ENCODE measurements at regions not wholly inside any gene's neighbourhood (a gene's known extent, or its start where the extent isn't known, plus 50 kb on each side); places are given as distances from the start of the nearest gene placed in this dataset.

- Histone ChIP-seq H3K36me3 (replicated peaks; ENCODE audit: insufficient read depth, low read depth) (no peaks in the 10 kb centered on the region), H3K4me2 (no peak overlapping the region), H2AFZ (no peak overlapping the region), H3K4me3 (no peak overlapping the region), H4K20me1 (ENCODE audit: insufficient read depth, poor library complexity, severe bottlenecking) (no peaks in the 10 kb centered on the region), H3K4me1 (ENCODE audit: insufficient read depth) (no peaks in the 10 kb centered on the region), H3K27me3 (no peaks in the 10 kb centered on the region), H3K9me2 (replicated peaks; ENCODE audit: insufficient read depth) (no peaks in the 10 kb centered on the region), H3K9me3 (ENCODE audit: low read depth) (no peaks in the 10 kb centered on the region), H3K79me2 (no peaks in the 10 kb centered on the region), H3K27ac (no peak overlapping the region)
- no peak for DNase-seq (ENCODE audit: low spot score)
- 98% methylated on average over 3 of the region's 3 CpGs for WGBS (ENCODE audit: low lambda C conversion rate, missing lambda C conversion rate)
- no peak for TF ChIP-seq EZH2 (IDR thresholded peaks at IDR 0.05; ENCODE audit: borderline replicate concordance)
- no peak for TF ChIP-seq EZH2phosphoT487 (IDR thresholded peaks at IDR 0.05; ENCODE audit: low read depth, severe bottlenecking, unreplicated experiment)
- TF ChIP-seq, protein P1, sequence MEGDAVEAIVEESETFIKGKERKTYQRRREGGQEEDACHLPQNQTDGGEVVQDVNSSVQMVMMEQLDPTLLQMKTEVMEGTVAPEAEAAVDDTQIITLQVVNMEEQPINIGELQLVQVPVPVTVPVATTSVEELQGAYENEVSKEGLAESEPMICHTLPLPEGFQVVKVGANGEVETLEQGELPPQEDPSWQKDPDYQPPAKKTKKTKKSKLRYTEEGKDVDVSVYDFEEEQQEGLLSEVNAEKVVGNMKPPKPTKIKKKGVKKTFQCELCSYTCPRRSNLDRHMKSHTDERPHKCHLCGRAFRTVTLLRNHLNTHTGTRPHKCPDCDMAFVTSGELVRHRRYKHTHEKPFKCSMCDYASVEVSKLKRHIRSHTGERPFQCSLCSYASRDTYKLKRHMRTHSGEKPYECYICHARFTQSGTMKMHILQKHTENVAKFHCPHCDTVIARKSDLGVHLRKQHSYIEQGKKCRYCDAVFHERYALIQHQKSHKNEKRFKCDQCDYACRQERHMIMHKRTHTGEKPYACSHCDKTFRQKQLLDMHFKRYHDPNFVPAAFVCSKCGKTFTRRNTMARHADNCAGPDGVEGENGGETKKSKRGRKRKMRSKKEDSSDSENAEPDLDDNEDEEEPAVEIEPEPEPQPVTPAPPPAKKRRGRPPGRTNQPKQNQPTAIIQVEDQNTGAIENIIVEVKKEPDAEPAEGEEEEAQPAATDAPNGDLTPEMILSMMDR (IDR thresholded peaks at IDR 0.05; ENCODE audit: poor library complexity) = no peak
Measured at GRCh38 chr12:115408642-115409041, 724.7 kb upstream of the TBX3 start.

- H3K9me3 ChIP-seq (ENCODE audit: low read depth) = no peaks in the 10 kb centered on the region
- DNase-seq (ENCODE audit: low spot score) = no peak
- H3K79me2 ChIP-seq = no peaks in the 10 kb centered on the region
- H4K20me1 ChIP-seq (ENCODE audit: insufficient read depth, poor library complexity, severe bottlenecking) = no peaks in the 10 kb centered on the region
- no peak overlapping the region for H2AFZ ChIP-seq
- H3K9me2 ChIP-seq (replicated peaks; ENCODE audit: insufficient read depth) = no peaks in the 10 kb centered on the region
- H3K27ac ChIP-seq = no peak overlapping the region
- H3K4me3 ChIP-seq = no peak overlapping the region
- H3K27me3 ChIP-seq = no peaks in the 10 kb centered on the region
- TF ChIP-seq, protein P1 (IDR thresholded peaks at IDR 0.05; ENCODE audit: poor library complexity) = no peak
- no peak for TF ChIP-seq EZH2 (IDR thresholded peaks at IDR 0.05; ENCODE audit: borderline replicate concordance)
- TF ChIP-seq EZH2phosphoT487 (IDR thresholded peaks at IDR 0.05; ENCODE audit: low read depth, severe bottlenecking, unreplicated experiment) = no peak
- H3K4me1 ChIP-seq (ENCODE audit: insufficient read depth) = no peaks in the 10 kb centered on the region
- no peak overlapping the region for H3K4me2 ChIP-seq
- no peaks in the 10 kb centered on the region for H3K36me3 ChIP-seq (replicated peaks; ENCODE audit: insufficient read depth, low read depth)
Measured at GRCh38 chr12:115407723-115408122, 723.7 kb upstream of the TBX3 start.

DNA sequence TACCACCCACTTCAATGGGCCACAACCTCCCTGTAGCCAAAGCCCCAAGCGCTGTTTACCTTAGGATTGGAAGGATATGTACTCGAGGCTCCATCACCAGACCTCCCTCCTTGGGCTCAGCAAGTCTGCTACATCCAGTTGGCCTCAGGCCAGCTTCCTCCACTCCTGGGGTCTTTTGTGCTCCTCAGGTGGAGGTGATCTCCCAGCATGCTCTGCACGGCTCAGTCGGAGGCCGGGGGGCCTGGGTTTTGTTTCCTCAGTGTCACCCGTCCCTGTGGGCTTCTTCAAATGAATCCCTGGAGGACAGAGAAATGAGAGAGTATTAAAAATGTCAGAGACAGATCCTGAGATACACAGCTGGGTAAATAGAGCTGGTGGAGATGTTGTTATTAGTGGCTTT lies 723.1 kb upstream of the TBX3 start:
- no peak overlapping the region for H3K27ac ChIP-seq
- H3K79me2 ChIP-seq = no peaks in the 10 kb centered on the region
- no peak overlapping the region for H2AFZ ChIP-seq
- WGBS (ENCODE audit: low lambda C conversion rate, missing lambda C conversion rate) = 61% methylated on average over 6 of the region's 6 CpGs
- no peak overlapping the region for H3K4me3 ChIP-seq
- H3K27me3 ChIP-seq = no peaks in the 10 kb centered on the region
- no peaks in the 10 kb centered on the region for H4K20me1 ChIP-seq (ENCODE audit: insufficient read depth, poor library complexity, severe bottlenecking)
- no peak overlapping the region for H3K4me2 ChIP-seq
- H3K9me2 ChIP-seq (replicated peaks; ENCODE audit: insufficient read depth) = no peaks in the 10 kb centered on the region
- no peaks in the 10 kb centered on the region for H3K9me3 ChIP-seq (ENCODE audit: low read depth)
- no peaks in the 10 kb centered on the region for H3K4me1 ChIP-seq (ENCODE audit: insufficient read depth)
- H3K36me3 ChIP-seq (replicated peaks; ENCODE audit: insufficient read depth, low read depth) = no peaks in the 10 kb centered on the region
- no peak for DNase-seq (ENCODE audit: low spot score)
- TF ChIP-seq, protein P1 (IDR thresholded peaks at IDR 0.05; ENCODE audit: poor library complexity) = no peak
- TF ChIP-seq EZH2phosphoT487 (IDR thresholded peaks at IDR 0.05; ENCODE audit: low read depth, severe bottlenecking, unreplicated experiment) = no peak
- TF ChIP-seq EZH2 (IDR thresholded peaks at IDR 0.05; ENCODE audit: borderline replicate concordance) = no peak

DNA sequence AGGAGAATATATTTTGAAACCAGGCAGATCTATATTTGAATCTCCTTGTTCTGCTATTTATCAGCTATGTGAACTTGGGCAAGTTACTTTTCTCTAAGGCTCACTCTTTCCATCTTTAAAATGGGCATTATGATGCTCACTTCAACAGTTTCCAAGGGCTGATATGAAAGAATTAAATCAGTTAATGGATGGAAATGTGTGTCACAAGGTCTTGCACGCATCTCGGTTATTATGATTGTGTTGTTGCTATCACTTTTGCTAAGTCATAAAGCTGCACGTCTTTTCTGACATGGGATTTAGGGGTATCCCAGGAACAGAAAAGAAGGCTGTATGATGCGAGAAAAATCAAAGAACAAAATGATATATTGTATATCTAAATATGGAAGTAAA lies 721.5 kb upstream of the TBX3 start:
- Histone ChIP-seq H3K27me3 (no peaks in the 10 kb centered on the region), H3K36me3 (replicated peaks; ENCODE audit: insufficient read depth, low read depth) (no peaks in the 10 kb centered on the region), H4K20me1 (ENCODE audit: insufficient read depth, poor library complexity, severe bottlenecking) (no peaks in the 10 kb centered on the region), H3K4me3 (no peak overlapping the region), H3K9me2 (replicated peaks; ENCODE audit: insufficient read depth) (no peaks in the 10 kb centered on the region), H3K27ac (no peak overlapping the region), H3K4me1 (ENCODE audit: insufficient read depth) (no peaks in the 10 kb centered on the region), H3K9me3 (ENCODE audit: low read depth) (no peaks in the 10 kb centered on the region), H3K4me2 (no peak overlapping the region), H2AFZ (no peak overlapping the region), H3K79me2 (no peaks in the 10 kb centered on the region)
- WGBS (ENCODE audit: low lambda C conversion rate, missing lambda C conversion rate) = 93% methylated on average over 4 of the region's 4 CpGs
- TF ChIP-seq EZH2 (IDR thresholded peaks at IDR 0.05; ENCODE audit: borderline replicate concordance) = no peak
- TF ChIP-seq, protein P1 (IDR thresholded peaks at IDR 0.05; ENCODE audit: poor library complexity) = no peak
- no peak for TF ChIP-seq EZH2phosphoT487 (IDR thresholded peaks at IDR 0.05; ENCODE audit: low read depth, severe bottlenecking, unreplicated experiment)
- DNase-seq (ENCODE audit: low spot score) = no peak

Data from hepatocyte (in vitro differentiated cells).